ENCODE measurements at regions not wholly inside any gene's neighbourhood (a gene's known extent, or its start where the extent isn't known, plus 50 kb on each side); places are given as distances from the start of the nearest gene placed in this dataset.

GRCh38 chr4:114302472-114302871 lies 296.1 kb upstream of the UGT8 start:
- Histone ChIP-seq H2AFZ (no peak overlapping the region), H3K9me2 (ENCODE audit: insufficient read depth) (no peaks in the 10 kb centered on the region), H3K4me3 (no peak overlapping the region), H3K9me3 (ENCODE audit: insufficient read depth, low read depth) (no peaks in the 10 kb centered on the region), H3K36me3 (ENCODE audit: low read depth) (no peaks in the 10 kb centered on the region), H3F3A (ENCODE audit: insufficient read depth, low read depth) (no peaks in the 10 kb centered on the region), H3K4me2 (no peak overlapping the region), H3K79me2 (ENCODE audit: low read depth) (no peaks in the 10 kb centered on the region), H4K20me1 (ENCODE audit: insufficient read depth) (no peaks in the 10 kb centered on the region), H3K27me3 (ENCODE audit: insufficient read depth, low read depth) (no peaks in the 10 kb centered on the region), H3K27ac (no peak overlapping the region), H3K4me1 (replicated peaks; ENCODE audit: insufficient read depth) (no peaks in the 10 kb centered on the region)
- intact Hi-C loops (cut with micrococcal nuclease; ENCODE audit: unreplicated experiment) = no loop called here
- no peak for DNase-seq
- no TSS peak for BruUV-seq (replicated peaks)
- POLR2A ChIA-PET (ENCODE audit: unreplicated experiment) = no interaction called here
- TF ChIP-seq CTCF (conservative IDR thresholded peaks at IDR 0.05) (no peak), EZH2 (IDR thresholded peaks at IDR 0.05; ENCODE audit: low read depth) (no peak)
- CTCF ChIA-PET = no interaction called here

- no peaks in the 10 kb centered on the region for H3F3A ChIP-seq (ENCODE audit: insufficient read depth, low read depth)
- H3K79me2 ChIP-seq (ENCODE audit: low read depth) = no peaks in the 10 kb centered on the region
- ChIA-PET POLR2A (ENCODE audit: unreplicated experiment) (interaction anchor here (0.6 kb wide), 1 partner anchor 36 kb away, joined by 6 read pairs; no protein-coding TSS in a partner anchor), CTCF (no interaction called here)
- H4K20me1 ChIP-seq (ENCODE audit: insufficient read depth) = no peaks in the 10 kb centered on the region
- TF ChIP-seq CTCF (conservative IDR thresholded peaks at IDR 0.05) = no peak
- no peak for TF ChIP-seq EZH2 (IDR thresholded peaks at IDR 0.05; ENCODE audit: low read depth)
- no peaks in the 10 kb centered on the region for H3K27me3 ChIP-seq (ENCODE audit: insufficient read depth, low read depth)
- no peak overlapping the region for H3K27ac ChIP-seq
- no TSS peak for BruUV-seq (replicated peaks)
- no peak overlapping the region for H2AFZ ChIP-seq
- no peaks in the 10 kb centered on the region for H3K36me3 ChIP-seq (ENCODE audit: low read depth)
- no peaks in the 10 kb centered on the region for H3K9me2 ChIP-seq (ENCODE audit: insufficient read depth)
- no peak overlapping the region for H3K4me2 ChIP-seq
- no peaks in the 10 kb centered on the region for H3K4me1 ChIP-seq (replicated peaks; ENCODE audit: insufficient read depth)
- H3K4me3 ChIP-seq = no peak overlapping the region
- DNase-seq = no peak
- no peaks in the 10 kb centered on the region for H3K9me3 ChIP-seq (ENCODE audit: insufficient read depth, low read depth)
- intact Hi-C loops (cut with micrococcal nuclease; ENCODE audit: unreplicated experiment) = no loop called here
These were observed 294.6 kb upstream of the UGT8 start for GRCh38 chr4:114304046-114304445.

GRCh38 chr4:114304567-114304966 lies 294.0 kb upstream of the UGT8 start:
- H3F3A ChIP-seq (ENCODE audit: insufficient read depth, low read depth) = no peaks in the 10 kb centered on the region
- H3K79me2 ChIP-seq (ENCODE audit: low read depth) = no peaks in the 10 kb centered on the region
- DNase-seq = no peak
- H3K4me2 ChIP-seq = no peak overlapping the region
- H2AFZ ChIP-seq = no peak overlapping the region
- intact Hi-C loops (cut with micrococcal nuclease; ENCODE audit: unreplicated experiment) = no loop called here
- no peak for TF ChIP-seq CTCF (conservative IDR thresholded peaks at IDR 0.05)
- no peak for TF ChIP-seq EZH2 (IDR thresholded peaks at IDR 0.05; ENCODE audit: low read depth)
- no peaks in the 10 kb centered on the region for H3K36me3 ChIP-seq (ENCODE audit: low read depth)
- no TSS peak for BruUV-seq (replicated peaks)
- no peak overlapping the region for H3K4me3 ChIP-seq
- H3K9me3 ChIP-seq (ENCODE audit: insufficient read depth, low read depth) = no peaks in the 10 kb centered on the region
- H3K27ac ChIP-seq = no peak overlapping the region
- H3K9me2 ChIP-seq (ENCODE audit: insufficient read depth) = no peaks in the 10 kb centered on the region
- H3K4me1 ChIP-seq (replicated peaks; ENCODE audit: insufficient read depth) = no peaks in the 10 kb centered on the region
- no peaks in the 10 kb centered on the region for H4K20me1 ChIP-seq (ENCODE audit: insufficient read depth)
- no peaks in the 10 kb centered on the region for H3K27me3 ChIP-seq (ENCODE audit: insufficient read depth, low read depth)
- POLR2A ChIA-PET (ENCODE audit: unreplicated experiment) = interaction anchor here (0.6 kb wide), 1 partner anchor 36 kb away, joined by 6 read pairs; no protein-coding TSS in a partner anchor
- CTCF ChIA-PET = no interaction called here

Measured in PC-9 (cell line).